Tibial nerve (tissue), 4 donors: ENCODE measurements at regions not wholly inside any gene's neighbourhood (a gene's known extent, or its start where the extent isn't known, plus 50 kb on each side); places are given as distances from the start of the nearest gene placed in this dataset.

Experiments used
- DNase-seq, 2 donors: peaks; one replicate each; pipeline ENCODE4 v3.0.0-alpha.2; 2019; ENCODE audit warnings: low spot score in 2 of 2
- H3K27ac ChIP-seq, 4 donors: fragments of 200-600 bp; sonication (generic) in 3 of 4; one replicate each; pipeline ENCODE4 v1.5.1; 2017 to 2019; ENCODE audit warnings: mild to moderate bottlenecking in 1 of 4
- H3K27me3 ChIP-seq, 2 donors: fragments of 200-600 bp; sonication (generic) in 1 of 2; one replicate each; pipeline versions ENCODE4 v1.5.1 to v1.6.0; 2017 to 2019
- H3K36me3 ChIP-seq, 3 donors: fragments of 200-600 bp; sonication (generic); one replicate each; pipeline ENCODE4 v1.5.1; 2018 to 2019
- H3K4me1 ChIP-seq, 4 donors: fragments of 200-600 bp; sonication (generic) in 3 of 4; one replicate each; pipeline ENCODE4 v1.5.1; 2017 to 2019
- H3K4me3 ChIP-seq, 4 donors: fragments of 200-600 bp; sonication (generic) in 3 of 4; one replicate each; pipeline ENCODE4 v1.5.1; 2017 to 2019; ENCODE audit warnings: mild to moderate bottlenecking in 1 of 4, moderate library complexity in 1 of 4
- H3K9me3 ChIP-seq, 4 donors: fragments of 200-600 bp; sonication (generic) in 3 of 4; one replicate each; pipeline ENCODE4 v1.5.1; 2017 to 2019
- CTCF ChIP-seq, 5 experiments: fragments of 200-600 bp in 3 of 5; fragments of 450-650 bp in 2 of 5; sonication (generic) in 3 of 5; IDR thresholded peaks; one replicate each; pipeline ENCODE4 v1.5.1; 2016 to 2019; ENCODE audit warnings: antibody characterized with exemption in 5 of 5, mild to moderate bottlenecking in 3 of 5, moderate library complexity in 2 of 5
- EP300 ChIP-seq, 2 donors: sonication (generic); formaldehyde crosslinking; IDR thresholded peaks; one replicate each; pipeline ENCODE4 v1.6.1; 2017; ENCODE audit warnings: antibody characterized with exemption in 2 of 2, mild to moderate bottlenecking in 1 of 2
- POLR2A ChIP-seq, 2 donors: fragments of 450-650 bp; IDR thresholded peaks; one replicate each; pipeline ENCODE4 v1.6.1; 2017; ENCODE audit warnings: antibody characterized with exemption in 2 of 2, mild to moderate bottlenecking in 2 of 2, moderate library complexity in 2 of 2
- WGBS, 2 donors: methylation state at CpG; one replicate each; pipeline ENCODE4 v1.1.5; 2018; 5-methylcytosine and 5-hydroxymethylcytosine counted together

DNA sequence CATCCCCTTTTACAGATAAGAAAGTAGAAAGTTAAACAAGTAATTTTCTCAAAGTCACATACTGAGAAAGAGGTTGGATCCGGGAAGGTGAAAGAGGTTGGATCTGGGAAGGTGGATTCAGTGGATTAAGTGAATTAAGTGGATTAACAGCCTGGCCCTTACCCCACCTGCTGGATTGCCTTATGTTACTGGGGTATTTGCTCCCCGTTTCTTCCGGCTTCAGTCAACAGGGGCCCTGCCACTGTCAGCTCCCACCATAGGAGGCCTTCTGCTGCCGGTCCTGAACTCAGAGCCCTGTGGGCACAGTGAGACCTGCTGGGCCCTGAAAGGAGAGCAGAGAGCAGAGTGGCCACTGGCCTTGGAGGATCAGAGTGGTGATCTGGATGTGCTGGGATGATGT is 113.2 kb downstream of the VAPA start:
- no peaks in the 10 kb centered on the region for H3K27me3 ChIP-seq
- TF ChIP-seq CTCF (IDR thresholded peaks at IDR 0.05), result no peak
- TF ChIP-seq POLR2A (IDR thresholded peaks at IDR 0.05), result no peak
- no peak for TF ChIP-seq EP300 (IDR thresholded peaks at IDR 0.05)
- H3K27ac ChIP-seq, result no peak overlapping the region
- no peaks in the 10 kb centered on the region for H3K36me3 ChIP-seq
- H3K9me3 ChIP-seq, result no peaks in the 10 kb centered on the region
- no peak overlapping the region for H3K4me3 ChIP-seq
- DNase-seq, result no peak
- peaks cover 0 to 1% (median 0%) of the 10 kb centered on the region in 4 donors for H3K4me1 ChIP-seq
- 90 to 95% methylated on average over 4 of the region's 4 CpGs for WGBS, 2 donors

DNA sequence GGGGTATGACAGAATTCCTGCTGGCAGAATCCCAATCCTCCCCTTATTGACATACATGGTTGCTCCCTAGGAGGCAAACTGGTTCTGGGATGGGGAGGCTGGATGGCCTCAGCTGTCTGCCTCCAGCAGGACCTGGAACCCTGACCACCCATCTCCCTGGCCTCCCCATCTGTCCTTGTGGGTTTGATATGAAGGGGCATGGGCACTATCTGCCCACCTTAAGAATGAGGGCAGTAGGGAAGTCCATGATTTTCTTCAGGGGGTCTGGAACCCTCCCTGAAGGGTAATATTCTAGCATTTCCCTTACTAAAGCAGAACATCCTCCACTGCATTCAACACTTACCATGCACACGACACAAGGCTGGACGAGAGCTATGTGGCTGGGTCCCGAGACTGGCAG is 113.6 kb downstream of the VAPA start:
- Histone ChIP-seq H3K36me3 (no peaks in the 10 kb centered on the region), H3K27me3 (no peaks in the 10 kb centered on the region), H3K27ac (no peak overlapping the region), H3K4me3 (no peak overlapping the region), H3K4me1 (peaks cover 0 to 6% (median 3%) of the 10 kb centered on the region in 4 donors), H3K9me3 (no peaks in the 10 kb centered on the region)
- no peak for DNase-seq
- WGBS, 2 donors, result 97 to 99% methylated on average over 3 of the region's 3 CpGs
- TF ChIP-seq EP300 (IDR thresholded peaks at IDR 0.05) (no peak), CTCF (IDR thresholded peaks at IDR 0.05) (no peak), POLR2A (IDR thresholded peaks at IDR 0.05) (no peak)

GRCh38 chr18:10029711-10030110 is 115.9 kb downstream of the VAPA start:
- Histone ChIP-seq H3K27ac (no peak overlapping the region), H3K36me3 (no peaks in the 10 kb centered on the region), H3K4me3 (no peak overlapping the region), H3K9me3 (no peaks in the 10 kb centered on the region), H3K4me1 (peaks cover 0 to 14% (median 10%) of the 10 kb centered on the region in 4 donors), H3K27me3 (no peaks in the 10 kb centered on the region)
- TF ChIP-seq POLR2A (IDR thresholded peaks at IDR 0.05) (no peak), CTCF (IDR thresholded peaks at IDR 0.05) (no peak), EP300 (IDR thresholded peaks at IDR 0.05) (no peak)
- no peak for DNase-seq
- WGBS, 2 donors, result 88 to 91% methylated on average over 10 of the region's 10 CpGs

- DNase-seq, result no peak
- Histone ChIP-seq H3K36me3 (no peaks in the 10 kb centered on the region), H3K27ac (no peak overlapping the region), H3K4me3 (no peak overlapping the region), H3K4me1 (peaks cover 0 to 25% (median 12%) of the 10 kb centered on the region in 4 donors), H3K27me3 (no peaks in the 10 kb centered on the region), H3K9me3 (no peaks in the 10 kb centered on the region)
- WGBS, 2 donors, result 77 to 84% methylated on average over 25 of the region's 25 CpGs
- TF ChIP-seq POLR2A (IDR thresholded peaks at IDR 0.05), result no peak
- TF ChIP-seq CTCF (IDR thresholded peaks at IDR 0.05), result no peak
- no peak for TF ChIP-seq EP300 (IDR thresholded peaks at IDR 0.05)
These were observed 117.2 kb downstream of the VAPA start for GRCh38 chr18:10030816-10031541.

GRCh38 chr18:10032331-10033015 is 118.7 kb downstream of the VAPA start:
- peak overlapping the region; percentile 19 to 44 (median 24) for H3K4me3 ChIP-seq
- peak; percentile 38 to 65 (median 45) for TF ChIP-seq CTCF (IDR thresholded peaks at IDR 0.05)
- TF ChIP-seq POLR2A (IDR thresholded peaks at IDR 0.05), result no peak
- TF ChIP-seq EP300 (IDR thresholded peaks at IDR 0.05), result peak in 1 of 2 donors; percentile 5
- 13 to 21% methylated on average over 22 to 43 of the region's 46 CpGs for WGBS, 2 donors
- H3K36me3 ChIP-seq, result no peaks in the 10 kb centered on the region
- peaks cover 0 to 26% (median 12%) of the 10 kb centered on the region in 4 donors for H3K4me1 ChIP-seq
- H3K9me3 ChIP-seq, result no peaks in the 10 kb centered on the region
- no peak for DNase-seq
- H3K27me3 ChIP-seq, result no peaks in the 10 kb centered on the region
- H3K27ac ChIP-seq, result peak overlapping the region; percentile 29 to 73 (median 37)
